B cell (primary cell): ENCODE measurements at regions not wholly inside any gene's neighbourhood (a gene's known extent, or its start where the extent isn't known, plus 50 kb on each side); places are given as distances from the start of the nearest gene placed in this dataset.
A peak's percentile ranks its signal among the peaks of the same experiment; 100 is the strongest.

Experiments
- ATAC-seq: fragments of 200-7000 bp; cut with Tn5 transposase; one replicate; pipeline ENCODE4 v1.10.0; 2021; ENCODE audit warnings: low read depth, mild to moderate bottlenecking, moderate number of reproducible peaks, moderate library complexity
- CTCF ChIA-PET: fragments of 350-600 bp; sonication (Branson Sonifier 250); formaldehyde crosslinking; loops from one replicate; lab custom pipeline; 2021; ENCODE audit warnings: antibody characterized with exemption, inconsistent platforms; lab: Charles Lee
- POLR2A ChIA-PET: fragments of 350-600 bp; sonication (Branson Sonifier 250); formaldehyde crosslinking; loops from one replicate; lab custom pipeline; 2021; ENCODE audit warnings: antibody characterized with exemption; lab: Charles Lee
- DNase-seq: peaks from one replicate; pipeline ENCODE4 v3.0.0; 2013
- H2AFZ ChIP-seq: 2 replicates; pipeline ENCODE4 v1.6.1; 2012; ENCODE audit warnings: mild to moderate bottlenecking, low read depth, low read length; ENCODE audit not compliant: insufficient read depth, poor library complexity, severe bottlenecking
- H3K27ac ChIP-seq, 2 donors: 1 replicate in 1 of 2; 2 replicates in 1 of 2; pipeline ENCODE4 v1.5.1; 2012 to 2013; ENCODE audit warnings: low read length in 2 of 2, mild to moderate bottlenecking in 2 of 2, moderate library complexity in 1 of 2
- H3K27me3 ChIP-seq, 4 experiments: fragments of 200-600 bp in 1 of 4; sonication (generic) in 1 of 4; replicated peaks in 1 of 4; 1 replicate in 2 of 4; 2 replicates in 2 of 4; pipeline versions ENCODE4 v1.6.1 to v1.7.0; 2013 to 2016; ENCODE audit warnings: low read length in 3 of 4, mild to moderate bottlenecking in 2 of 4, mixed read lengths in 1 of 4, moderate library complexity in 1 of 4; ENCODE audit not compliant: insufficient read depth in 4 of 4, control insufficient read depth in 3 of 4; ENCODE audit errors: control extremely low read depth in 1 of 4
- H3K36me3 ChIP-seq, 2 experiments: replicated peaks in 1 of 2; 1 replicate in 1 of 2; 2 replicates in 1 of 2; pipeline versions ENCODE4 v1.6.1 to v1.7.1; 2013; ENCODE audit warnings: low read length in 1 of 2; ENCODE audit not compliant: insufficient read depth in 2 of 2, control insufficient read depth in 1 of 2; ENCODE audit errors: control extremely low read depth in 1 of 2, extremely low read depth in 1 of 2
- H3K4me1 ChIP-seq, 2 donors: fragments of 200-600 bp in 1 of 2; sonication (generic) in 1 of 2; 1 replicate in 1 of 2; 2 replicates in 1 of 2; pipeline versions ENCODE4 v1.5.1 to v1.6.1; 2013 to 2017; ENCODE audit warnings: low read length in 2 of 2; ENCODE audit not compliant: control insufficient read depth in 2 of 2, insufficient read depth in 2 of 2
- H3K4me2 ChIP-seq: replicated peaks from 2 replicates; pipeline ENCODE3; 2012; ENCODE audit warnings: mild to moderate bottlenecking, low read depth, low read length; ENCODE audit not compliant: poor library complexity, severe bottlenecking
- H3K4me3 ChIP-seq, 5 experiments: fragments of 200-600 bp in 1 of 5; sonication (generic) in 1 of 5; 1 replicate in 3 of 5; 2 replicates in 2 of 5; pipeline versions ENCODE4 v1.5.1 to v1.7.0; 2011 to 2016; ENCODE audit warnings: low read length in 4 of 5, mild to moderate bottlenecking in 4 of 5, low read depth in 2 of 5, control low read depth in 1 of 5, moderate library complexity in 1 of 5; ENCODE audit not compliant: insufficient read depth in 1 of 5; ENCODE audit errors: control extremely low read depth in 1 of 5, extremely low read depth in 1 of 5
- H3K79me2 ChIP-seq: fragments of 200-600 bp; sonication (generic); one replicate; pipeline ENCODE4 v1.6.0; 2016; ENCODE audit warnings: low read length; ENCODE audit not compliant: control insufficient read depth, insufficient read depth
- H3K9ac ChIP-seq: fragments of 200-600 bp; sonication (generic); 2 replicates; pipeline ENCODE4 v1.6.1; 2017; ENCODE audit warnings: mild to moderate bottlenecking, low read length, moderate library complexity
- H3K9me3 ChIP-seq, 3 donors: one replicate each; pipeline versions ENCODE4 v1.6.1 to v1.7.1; 2013; ENCODE audit warnings: low read length in 2 of 3; ENCODE audit not compliant: control insufficient read depth in 2 of 3, insufficient read depth in 1 of 3; ENCODE audit errors: control extremely low read depth in 1 of 3
- H4K20me1 ChIP-seq: 2 replicates; pipeline ENCODE4 v1.6.0; 2012; ENCODE audit warnings: mild to moderate bottlenecking, low read length; ENCODE audit not compliant: insufficient read depth, control insufficient read depth, poor library complexity, severe bottlenecking
- H3K27ac Mint-ChIP-seq: one replicate; pipeline ENCODE4 v1.8.0; 2021; ENCODE audit warnings: mixed read lengths
- H3K27me3 Mint-ChIP-seq: one replicate; pipeline ENCODE4 v1.8.0; 2021; ENCODE audit warnings: mixed read lengths
- H3K4me1 Mint-ChIP-seq: one replicate; pipeline ENCODE4 v1.8.0; 2021; ENCODE audit warnings: mixed read lengths
- H3K4me3 Mint-ChIP-seq: one replicate; pipeline ENCODE4 v1.8.0; 2021; ENCODE audit warnings: mixed read lengths
- H3K9me3 Mint-ChIP-seq: one replicate; pipeline ENCODE4 v1.8.0; 2022; ENCODE audit warnings: mixed read lengths; ENCODE audit not compliant: insufficient read depth
- EZH2 ChIP-seq: IDR thresholded peaks from 2 replicates; pipeline ENCODE4 v1.6.1; 2012; ENCODE audit warnings: borderline replicate concordance, low read depth, mild to moderate bottlenecking, moderate library complexity, low read length; ENCODE audit not compliant: insufficient read depth, poor library complexity, severe bottlenecking
- WGBS: methylation state at CpG from one replicate; pipeline ENCODE4 v1.1.5; 2013; ENCODE audit warnings: missing lambda C conversion rate; ENCODE audit not compliant: insufficient coverage; 5-methylcytosine and 5-hydroxymethylcytosine counted together
- intact Hi-C: fragments of 100-400 bp; cut with micrococcal nuclease; formaldehyde crosslinking; loops from one replicate; pipeline ENCODE4 v1.10.0; 2022
- TF ChIP-seq, protein P1 (sequence below): fragments of 200-600 bp; IDR thresholded peaks from one replicate; pipeline ENCODE4 v1.8.0; 2022; ENCODE audit warnings: antibody characterized with exemption, mild to moderate bottlenecking

DNA sequence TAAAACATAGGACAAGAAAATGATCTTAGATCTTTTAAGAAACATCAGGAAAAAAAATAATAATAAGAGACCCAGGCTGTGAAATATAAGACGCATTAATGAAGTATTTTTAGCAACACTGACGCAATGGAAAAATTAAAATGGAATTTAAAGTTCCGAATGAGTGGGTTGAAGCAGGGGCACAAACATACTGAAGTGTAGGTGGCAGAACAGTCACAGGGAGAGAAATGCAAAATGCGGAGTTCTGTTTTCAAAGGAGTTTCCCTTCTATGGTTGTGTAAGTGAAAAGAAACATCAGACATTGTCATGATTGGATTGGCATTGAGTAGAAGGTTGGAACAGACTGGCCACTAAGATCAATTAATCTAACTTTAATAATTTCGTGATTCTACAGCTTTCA is 159.8 kb downstream of the CYSLTR2 start:
- Histone ChIP-seq H3K36me3 (no peaks in the 10 kb centered on the region), H3K27me3 (no peaks in the 10 kb centered on the region), H4K20me1 (no peaks in the 10 kb centered on the region), H3K27ac (no peak overlapping the region), H3K9me3 (no peaks in the 10 kb centered on the region), H3K4me3 (no peak overlapping the region), H3K4me2 (no peak overlapping the region), H2AFZ (no peak overlapping the region), H3K79me2 (no peaks in the 10 kb centered on the region), H3K4me1 (no peaks in the 10 kb centered on the region), H3K9ac (no peak overlapping the region)
- ATAC-seq (no peak), DNase-seq (no peak)
- Mint-ChIP-seq H3K9me3 (peaks cover 2% of the 10 kb centered on the region), H3K27me3 (peaks cover 30% of the 10 kb centered on the region), H3K27ac (no peak overlapping the region), H3K4me3 (no peak overlapping the region), H3K4me1 (peaks cover 5% of the 10 kb centered on the region)
- CTCF ChIA-PET = interaction anchor here (1.1 kb wide), 1 partner anchor 44 kb away, joined by 3 read pairs; no protein-coding TSS in a partner anchor
- POLR2A ChIA-PET = no interaction called here
- TF ChIP-seq, protein P1, sequence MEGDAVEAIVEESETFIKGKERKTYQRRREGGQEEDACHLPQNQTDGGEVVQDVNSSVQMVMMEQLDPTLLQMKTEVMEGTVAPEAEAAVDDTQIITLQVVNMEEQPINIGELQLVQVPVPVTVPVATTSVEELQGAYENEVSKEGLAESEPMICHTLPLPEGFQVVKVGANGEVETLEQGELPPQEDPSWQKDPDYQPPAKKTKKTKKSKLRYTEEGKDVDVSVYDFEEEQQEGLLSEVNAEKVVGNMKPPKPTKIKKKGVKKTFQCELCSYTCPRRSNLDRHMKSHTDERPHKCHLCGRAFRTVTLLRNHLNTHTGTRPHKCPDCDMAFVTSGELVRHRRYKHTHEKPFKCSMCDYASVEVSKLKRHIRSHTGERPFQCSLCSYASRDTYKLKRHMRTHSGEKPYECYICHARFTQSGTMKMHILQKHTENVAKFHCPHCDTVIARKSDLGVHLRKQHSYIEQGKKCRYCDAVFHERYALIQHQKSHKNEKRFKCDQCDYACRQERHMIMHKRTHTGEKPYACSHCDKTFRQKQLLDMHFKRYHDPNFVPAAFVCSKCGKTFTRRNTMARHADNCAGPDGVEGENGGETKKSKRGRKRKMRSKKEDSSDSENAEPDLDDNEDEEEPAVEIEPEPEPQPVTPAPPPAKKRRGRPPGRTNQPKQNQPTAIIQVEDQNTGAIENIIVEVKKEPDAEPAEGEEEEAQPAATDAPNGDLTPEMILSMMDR = no peak
- TF ChIP-seq EZH2 = no peak
- 100% methylated on average over 3 of the region's 5 CpGs for WGBS
- intact Hi-C loops = no loop called here

DNA sequence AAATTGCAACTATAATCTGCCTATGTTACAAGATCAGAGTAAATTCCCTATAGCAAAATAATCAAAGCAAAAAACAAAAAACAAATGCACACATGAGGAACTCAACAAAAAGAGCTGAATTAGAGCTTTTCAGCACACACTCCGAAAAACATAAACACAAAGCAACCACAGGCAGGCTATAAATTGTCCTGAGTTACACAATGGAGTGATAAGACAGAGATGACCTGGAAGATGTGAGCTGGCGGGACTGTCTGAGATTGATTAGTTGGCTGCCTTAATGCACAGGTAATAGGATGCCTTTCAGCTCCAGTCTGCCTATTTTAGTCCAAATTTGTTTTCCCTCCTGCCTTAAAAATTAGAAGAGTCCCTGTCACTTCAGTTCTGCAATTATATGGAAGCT is 159.0 kb upstream of the FNDC3A start:
- Histone ChIP-seq H3K4me1 (no peaks in the 10 kb centered on the region), H3K79me2 (no peaks in the 10 kb centered on the region), H3K9ac (no peak overlapping the region), H3K27ac (no peak overlapping the region), H4K20me1 (no peaks in the 10 kb centered on the region), H2AFZ (peak overlapping the region; percentile 16), H3K9me3 (no peaks in the 10 kb centered on the region), H3K4me3 (no peak overlapping the region), H3K4me2 (no peak overlapping the region), H3K27me3 (no peaks in the 10 kb centered on the region), H3K36me3 (no peaks in the 10 kb centered on the region)
- DNase-seq (no peak), ATAC-seq (no peak)
- Mint-ChIP-seq H3K9me3 (peaks cover 2% of the 10 kb centered on the region), H3K4me3 (no peak overlapping the region), H3K27me3 (peaks cover 18% of the 10 kb centered on the region), H3K27ac (no peak overlapping the region), H3K4me1 (peaks cover 5% of the 10 kb centered on the region)
- TF ChIP-seq, protein P1 = no peak
- TF ChIP-seq EZH2 = no peak
- intact Hi-C loops = no loop called here
- WGBS = no CpG with 5 or more reads among the region's 2 CpGs
- ChIA-PET CTCF (no interaction called here), POLR2A (no interaction called here)
